Neuronal stem cell (in vitro differentiated cells): ENCODE measurements at regions not wholly inside any gene's neighbourhood (a gene's known extent, or its start where the extent isn't known, plus 50 kb on each side); places are given as distances from the start of the nearest gene placed in this dataset.

ENCODE experiments used
- DNase-seq: peaks from one replicate; pipeline ENCODE4 v3.0.0-alpha.2; 2013; ENCODE audit warnings: low spot score
- H2AFZ ChIP-seq: one replicate; pipeline ENCODE4 v1.6.1; 2013; ENCODE audit warnings: mild to moderate bottlenecking, low read length, inconsistent platforms
- H2AK5ac ChIP-seq: 2 replicates; pipeline ENCODE4 v1.6.1; 2013; ENCODE audit warnings: low read depth, mild to moderate bottlenecking, inconsistent platforms, low read length, moderate library complexity, mixed read lengths
- H2BK120ac ChIP-seq: 2 replicates; pipeline ENCODE4 v1.6.1; 2013; ENCODE audit warnings: low read depth, mild to moderate bottlenecking, inconsistent platforms, low read length, moderate library complexity, mixed read lengths
- H2BK12ac ChIP-seq: one replicate; pipeline ENCODE4 v1.6.1; 2013; ENCODE audit warnings: low read length, inconsistent platforms
- H2BK15ac ChIP-seq: 2 replicates; pipeline ENCODE4 v1.6.1; 2013; ENCODE audit warnings: mild to moderate bottlenecking, low read length, inconsistent platforms, mixed read lengths
- H2BK5ac ChIP-seq: one replicate; pipeline ENCODE4 v1.6.1; 2013; ENCODE audit warnings: inconsistent platforms, mild to moderate bottlenecking, low read length, moderate library complexity
- H3K14ac ChIP-seq: one replicate; pipeline ENCODE4 v1.6.1; 2013; ENCODE audit warnings: low read length, inconsistent platforms
- H3K18ac ChIP-seq: 2 replicates; pipeline ENCODE4 v1.6.1; 2013; ENCODE audit warnings: low read length, inconsistent platforms
- H3K23ac ChIP-seq: 2 replicates; pipeline ENCODE4 v1.6.1; 2013; ENCODE audit warnings: low read depth, mild to moderate bottlenecking, mixed read lengths, low read length, inconsistent platforms; ENCODE audit not compliant: poor library complexity
- H3K27ac ChIP-seq: replicated peaks from 3 replicates; pipeline ENCODE4 v1.5.1; 2013; ENCODE audit warnings: low read length, inconsistent platforms
- H3K27me3 ChIP-seq, 3 experiments: 2 replicates each; pipeline ENCODE4 v1.6.1; 2013; ENCODE audit warnings: low read length in 3 of 3, mild to moderate bottlenecking in 2 of 3, inconsistent platforms in 1 of 3, low read depth in 1 of 3, mixed read lengths in 1 of 3, moderate library complexity in 1 of 3; ENCODE audit not compliant: control insufficient read depth in 3 of 3, insufficient read depth in 3 of 3
- H3K36me3 ChIP-seq, 2 donors: replicated peaks in 1 of 2; 2 replicates each; pipeline ENCODE4 v1.6.1; 2013; ENCODE audit warnings: low read length in 2 of 2; ENCODE audit not compliant: control insufficient read depth in 2 of 2, insufficient read depth in 2 of 2
- H3K4ac ChIP-seq: 2 replicates; pipeline ENCODE4 v1.6.1; 2013; ENCODE audit warnings: inconsistent platforms, mild to moderate bottlenecking, low read length, moderate library complexity
- H3K4me1 ChIP-seq, 2 donors: 1 replicate in 1 of 2; 2 replicates in 1 of 2; pipeline ENCODE4 v1.6.1; 2013; ENCODE audit warnings: low read length in 2 of 2, low read depth in 1 of 2; ENCODE audit not compliant: control insufficient read depth in 2 of 2, insufficient read depth in 1 of 2
- H3K4me2 ChIP-seq: one replicate; pipeline ENCODE4 v1.6.1; 2013; ENCODE audit warnings: mild to moderate bottlenecking, low read length, inconsistent platforms; ENCODE audit not compliant: insufficient read depth, poor library complexity, severe bottlenecking
- H3K4me3 ChIP-seq, 2 donors: 2 replicates each; pipeline ENCODE4 v1.5.1; 2013; ENCODE audit warnings: low read length in 2 of 2, mild to moderate bottlenecking in 2 of 2, inconsistent platforms in 1 of 2, moderate library complexity in 1 of 2
- H3K79me1 ChIP-seq: one replicate; pipeline ENCODE4 v1.6.1; 2013; ENCODE audit warnings: low read depth, mild to moderate bottlenecking, inconsistent platforms, low read length, moderate library complexity
- H3K9ac ChIP-seq: one replicate; pipeline ENCODE4 v1.6.1; 2013; ENCODE audit warnings: mild to moderate bottlenecking, low read depth, low read length, inconsistent platforms; ENCODE audit not compliant: poor library complexity
- H3K9me3 ChIP-seq, 2 donors: replicated peaks in 1 of 2; 2 replicates each; pipeline versions ENCODE3 to v1.6.1; 2013; ENCODE audit warnings: low read length in 2 of 2, mild to moderate bottlenecking in 2 of 2, inconsistent platforms in 1 of 2, low read depth in 1 of 2, mixed read lengths in 1 of 2, moderate library complexity in 1 of 2; ENCODE audit not compliant: control insufficient read depth in 2 of 2, insufficient read depth in 1 of 2
- H4K8ac ChIP-seq: one replicate; pipeline ENCODE4 v1.6.1; 2013; ENCODE audit warnings: low read depth, mild to moderate bottlenecking, inconsistent platforms, low read length, moderate library complexity
- H4K91ac ChIP-seq: one replicate; pipeline ENCODE4 v1.6.1; 2013; ENCODE audit warnings: low read length, low read depth, mild to moderate bottlenecking, inconsistent platforms; ENCODE audit not compliant: poor library complexity
- WGBS, 2 donors: extraction: QIAGEN DNeasy Blood & Tissue Kit; methylation state at CpG; one replicate each; pipeline ENCODE4 v1.1.7; 2013; ENCODE audit warnings: missing lambda C conversion rate in 2 of 2, mixed read lengths in 1 of 2; ENCODE audit not compliant: insufficient read length in 2 of 2, insufficient replicate concordance in 1 of 2; ENCODE audit errors: extremely low coverage in 2 of 2; 5-methylcytosine and 5-hydroxymethylcytosine counted together

DNA sequence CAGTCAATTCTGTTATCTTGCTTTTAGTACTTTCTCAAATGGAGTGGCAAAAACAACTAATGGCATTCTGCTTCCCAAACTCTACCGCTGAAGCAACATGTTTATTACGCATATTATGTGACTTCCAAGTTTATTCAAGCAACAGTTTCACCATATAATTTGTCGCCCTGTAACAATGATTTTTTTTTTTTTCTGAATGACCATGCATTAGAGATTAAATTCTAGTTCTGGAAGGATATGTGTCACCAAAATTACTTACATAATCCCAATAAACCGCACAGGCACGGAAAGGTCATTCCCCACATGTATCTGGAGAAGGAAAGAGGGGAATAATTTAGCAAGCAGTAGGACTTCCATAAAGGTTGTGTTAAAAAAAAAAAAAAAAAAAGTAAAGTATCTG is 691.8 kb downstream of the DNAH5 start:
- no peak overlapping the region for H2BK12ac ChIP-seq
- H2BK120ac ChIP-seq, result no peak overlapping the region
- no peaks in the 10 kb centered on the region for H3K79me1 ChIP-seq
- no peaks in the 10 kb centered on the region for H3K27me3 ChIP-seq
- H2BK15ac ChIP-seq, result no peak overlapping the region
- WGBS, 2 donors, result no CpG with 5 or more reads among the region's 5 CpGs
- no peak overlapping the region for H4K91ac ChIP-seq
- H2BK5ac ChIP-seq, result no peak overlapping the region
- no peak overlapping the region for H2AFZ ChIP-seq
- H3K27ac ChIP-seq, result no peak overlapping the region
- H3K14ac ChIP-seq, result no peak overlapping the region
- no peaks in the 10 kb centered on the region for H3K4me1 ChIP-seq
- no peaks in the 10 kb centered on the region for H3K36me3 ChIP-seq
- no peak overlapping the region for H3K23ac ChIP-seq
- no peak for DNase-seq
- no peak overlapping the region for H3K4ac ChIP-seq
- H3K9me3 ChIP-seq, result no peaks in the 10 kb centered on the region
- no peak overlapping the region for H3K9ac ChIP-seq
- no peak overlapping the region for H3K4me3 ChIP-seq
- H4K8ac ChIP-seq, result no peak overlapping the region
- H2AK5ac ChIP-seq, result no peak overlapping the region
- H3K18ac ChIP-seq, result no peak overlapping the region
- no peak overlapping the region for H3K4me2 ChIP-seq

GRCh38 chr5:13251623-13252376 is 692.7 kb downstream of the DNAH5 start:
- Histone ChIP-seq H2BK12ac (no peak overlapping the region), H3K9me3 (no peaks in the 10 kb centered on the region), H3K14ac (no peak overlapping the region), H2BK120ac (no peak overlapping the region), H4K91ac (no peak overlapping the region), H3K23ac (no peak overlapping the region), H3K27ac (no peak overlapping the region), H3K9ac (no peak overlapping the region), H2BK5ac (no peak overlapping the region), H3K27me3 (no peaks in the 10 kb centered on the region), H2AFZ (no peak overlapping the region), H3K4me2 (no peak overlapping the region), H3K4ac (no peak overlapping the region), H2BK15ac (no peak overlapping the region), H3K4me3 (no peak overlapping the region), H3K4me1 (no peaks in the 10 kb centered on the region), H2AK5ac (no peak overlapping the region), H3K36me3 (no peaks in the 10 kb centered on the region), H4K8ac (no peak overlapping the region), H3K79me1 (no peaks in the 10 kb centered on the region), H3K18ac (no peak overlapping the region)
- no CpG with 5 or more reads among the region's 7 CpGs for WGBS, 2 donors
- DNase-seq, result no peak

DNA sequence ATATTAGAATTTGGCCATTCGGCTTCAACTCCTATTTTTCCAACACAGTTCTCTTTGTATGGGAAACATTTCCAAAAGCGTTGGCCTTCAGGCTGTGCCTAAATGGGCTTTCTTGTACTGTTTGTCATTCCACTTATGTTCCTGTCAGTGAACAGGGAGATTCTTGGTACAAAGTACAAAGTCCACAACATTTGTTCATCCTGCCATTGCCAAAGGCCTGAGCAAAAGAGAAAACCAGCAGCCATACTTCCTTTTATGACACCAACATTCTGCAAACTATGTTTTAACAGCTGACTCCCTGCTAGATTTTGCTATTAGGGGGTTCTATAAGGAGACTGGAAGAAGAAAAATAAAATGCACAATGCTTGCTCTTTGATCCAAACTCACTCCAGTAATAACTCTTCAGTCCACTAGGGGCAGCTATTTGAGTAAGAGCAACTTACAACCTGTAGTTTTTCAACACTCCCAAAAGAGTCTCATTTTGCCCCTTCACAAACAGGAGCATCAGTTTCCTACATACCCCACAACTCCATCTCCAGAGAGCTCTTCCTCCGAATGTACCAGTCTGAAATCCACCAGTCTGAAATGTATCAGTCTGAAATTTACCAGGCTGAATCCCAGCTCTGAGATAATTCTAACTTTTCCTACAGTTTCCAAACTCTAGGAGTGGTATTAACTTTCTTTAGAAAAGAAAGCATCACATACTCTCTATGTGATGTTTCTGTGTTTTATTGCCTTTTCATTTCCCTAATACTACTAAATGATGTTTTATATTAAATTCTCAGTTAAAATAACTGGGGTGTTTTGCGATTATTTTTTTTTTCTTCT is 693.8 kb downstream of the DNAH5 start:
- Histone ChIP-seq H3K27ac (no peak overlapping the region), H4K8ac (no peak overlapping the region), H3K36me3 (no peaks in the 10 kb centered on the region), H3K4ac (no peak overlapping the region), H2BK120ac (no peak overlapping the region), H3K18ac (no peak overlapping the region), H3K79me1 (no peaks in the 10 kb centered on the region), H2AFZ (no peak overlapping the region), H3K9me3 (no peaks in the 10 kb centered on the region), H3K9ac (no peak overlapping the region), H3K4me1 (peaks cover 0 to 2% of the 10 kb centered on the region in 2 donors), H3K27me3 (no peaks in the 10 kb centered on the region), H4K91ac (no peak overlapping the region), H3K4me2 (no peak overlapping the region), H3K23ac (no peak overlapping the region), H2BK5ac (no peak overlapping the region), H3K4me3 (no peak overlapping the region), H2AK5ac (no peak overlapping the region), H2BK15ac (no peak overlapping the region), H2BK12ac (no peak overlapping the region), H3K14ac (no peak overlapping the region)
- no CpG with 5 or more reads among the region's 4 CpGs for WGBS, 2 donors
- peak; percentile 4 for DNase-seq

- no peaks in the 10 kb centered on the region for H3K27me3 ChIP-seq
- no peak overlapping the region for H3K9ac ChIP-seq
- no peak overlapping the region for H3K4me2 ChIP-seq
- no peaks in the 10 kb centered on the region for H3K9me3 ChIP-seq
- no peak overlapping the region for H3K4ac ChIP-seq
- no peak overlapping the region for H3K27ac ChIP-seq
- no peaks in the 10 kb centered on the region for H3K36me3 ChIP-seq
- DNase-seq, result no peak
- no peak overlapping the region for H3K18ac ChIP-seq
- peaks cover 0 to 4% of the 10 kb centered on the region in 2 donors for H3K4me1 ChIP-seq
- no peak overlapping the region for H3K4me3 ChIP-seq
- no peaks in the 10 kb centered on the region for H3K79me1 ChIP-seq
- no peak overlapping the region for H4K91ac ChIP-seq
- H3K23ac ChIP-seq, result no peak overlapping the region
- H2BK12ac ChIP-seq, result no peak overlapping the region
- no peak overlapping the region for H4K8ac ChIP-seq
- no peak overlapping the region for H2BK15ac ChIP-seq
- H2AFZ ChIP-seq, result no peak overlapping the region
- no peak overlapping the region for H3K14ac ChIP-seq
- H2AK5ac ChIP-seq, result no peak overlapping the region
- H2BK120ac ChIP-seq, result no peak overlapping the region
- WGBS, 2 donors, result no CpG with 5 or more reads among the region's 1 CpG
- H2BK5ac ChIP-seq, result no peak overlapping the region
Measured at GRCh38 chr5:13249854-13250253, 694.6 kb downstream of the DNAH5 start.
